GM12878 (cell line): ENCODE measurements at regions not wholly inside any gene's neighbourhood (a gene's known extent, or its start where the extent isn't known, plus 50 kb on each side); places are given as distances from the start of the nearest gene placed in this dataset.

Experiments
- CHD2 ChIP-seq: IDR thresholded peaks from 2 replicates; pipeline ENCODE4 v1.6.1; 2011; ENCODE audit warnings: low read depth, low read length, improper control_type of control experiment, borderline replicate concordance
- CTCF ChIP-seq, 3 experiments: IDR thresholded peaks in 2 of 3; conservative IDR thresholded peaks in 1 of 3; 2 replicates each; pipeline ENCODE4 v1.5.1; 2011; ENCODE audit warnings: low read depth in 3 of 3, low read length in 3 of 3, mild to moderate bottlenecking in 3 of 3, control low read depth in 2 of 3, moderate library complexity in 2 of 3, inconsistent platforms in 1 of 3, mixed read lengths in 1 of 3; ENCODE audit not compliant: control insufficient read depth in 2 of 3, insufficient read depth in 1 of 3; ENCODE audit errors: extremely low read depth in 1 of 3
- EZH2 ChIP-seq: IDR thresholded peaks from 2 replicates; pipeline ENCODE4 v1.6.1; 2012; ENCODE audit warnings: low read depth, mild to moderate bottlenecking, control low read depth, inconsistent platforms, low read length, borderline replicate concordance; ENCODE audit not compliant: control insufficient read depth
- FOXM1 ChIP-seq: IDR thresholded peaks from 2 replicates; pipeline ENCODE4 v1.6.1; 2012; ENCODE audit warnings: low read depth, mild to moderate bottlenecking, inconsistent platforms, low read length, moderate library complexity
- HCFC1 ChIP-seq: fragments of 150-350 bp; IDR thresholded peaks from 2 replicates; pipeline ENCODE4 v1.6.1; 2014; ENCODE audit warnings: low read length
- POLR2A ChIP-seq: IDR thresholded peaks from 2 replicates; pipeline ENCODE4 v1.6.1; 2011; ENCODE audit warnings: low read depth, mild to moderate bottlenecking, low read length
- SIN3A ChIP-seq: IDR thresholded peaks from 2 replicates; pipeline ENCODE4 v1.6.1; 2012; ENCODE audit warnings: low read depth, low read length, improper control_type of control experiment
- TF ChIP-seq, protein P1 (sequence below): fragments of 450-650 bp; IDR thresholded peaks from 2 replicates; pipeline ENCODE4 v1.6.1; 2016; ENCODE audit warnings: mild to moderate bottlenecking, moderate library complexity, borderline replicate concordance

- TF ChIP-seq HCFC1: no peak
- no peak for TF ChIP-seq CHD2
- TF ChIP-seq CTCF (IDR thresholded peaks at IDR 0.05 in 2 of 3, conservative IDR thresholded peaks at IDR 0.05 in 1 of 3; ENCODE audit: control insufficient read depth in 2 of 3, extremely low read depth in 1 of 3, insufficient read depth in 1 of 3, low read depth in 3 of 3, low read length in 3 of 3): no peak
- TF ChIP-seq, protein P1, sequence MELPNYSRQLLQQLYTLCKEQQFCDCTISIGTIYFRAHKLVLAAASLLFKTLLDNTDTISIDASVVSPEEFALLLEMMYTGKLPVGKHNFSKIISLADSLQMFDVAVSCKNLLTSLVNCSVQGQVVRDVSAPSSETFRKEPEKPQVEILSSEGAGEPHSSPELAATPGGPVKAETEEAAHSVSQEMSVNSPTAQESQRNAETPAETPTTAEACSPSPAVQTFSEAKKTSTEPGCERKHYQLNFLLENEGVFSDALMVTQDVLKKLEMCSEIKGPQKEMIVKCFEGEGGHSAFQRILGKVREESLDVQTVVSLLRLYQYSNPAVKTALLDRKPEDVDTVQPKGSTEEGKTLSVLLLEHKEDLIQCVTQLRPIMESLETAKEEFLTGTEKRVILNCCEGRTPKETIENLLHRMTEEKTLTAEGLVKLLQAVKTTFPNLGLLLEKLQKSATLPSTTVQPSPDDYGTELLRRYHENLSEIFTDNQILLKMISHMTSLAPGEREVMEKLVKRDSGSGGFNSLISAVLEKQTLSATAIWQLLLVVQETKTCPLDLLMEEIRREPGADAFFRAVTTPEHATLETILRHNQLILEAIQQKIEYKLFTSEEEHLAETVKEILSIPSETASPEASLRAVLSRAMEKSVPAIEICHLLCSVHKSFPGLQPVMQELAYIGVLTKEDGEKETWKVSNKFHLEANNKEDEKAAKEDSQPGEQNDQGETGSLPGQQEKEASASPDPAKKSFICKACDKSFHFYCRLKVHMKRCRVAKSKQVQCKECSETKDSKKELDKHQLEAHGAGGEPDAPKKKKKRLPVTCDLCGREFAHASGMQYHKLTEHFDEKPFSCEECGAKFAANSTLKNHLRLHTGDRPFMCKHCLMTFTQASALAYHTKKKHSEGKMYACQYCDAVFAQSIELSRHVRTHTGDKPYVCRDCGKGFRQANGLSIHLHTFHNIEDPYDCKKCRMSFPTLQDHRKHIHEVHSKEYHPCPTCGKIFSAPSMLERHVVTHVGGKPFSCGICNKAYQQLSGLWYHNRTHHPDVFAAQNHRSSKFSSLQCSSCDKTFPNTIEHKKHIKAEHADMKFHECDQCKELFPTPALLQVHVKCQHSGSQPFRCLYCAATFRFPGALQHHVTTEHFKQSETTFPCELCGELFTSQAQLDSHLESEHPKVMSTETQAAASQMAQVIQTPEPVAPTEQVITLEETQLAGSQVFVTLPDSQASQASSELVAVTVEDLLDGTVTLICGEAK: no peak
- TF ChIP-seq EZH2: no peak
- TF ChIP-seq FOXM1: no peak
- TF ChIP-seq SIN3A: no peak
- TF ChIP-seq POLR2A: no peak
Observed at GRCh38 chr11:27248576-27249509, 114.2 kb downstream of the CCDC34 start.
